Left colon (tissue), 2 donors: ENCODE measurements at regions not wholly inside any gene's neighbourhood (a gene's known extent, or its start where the extent isn't known, plus 50 kb on each side); places are given as distances from the start of the nearest gene placed in this dataset.

Experiments
- ATAC-seq: fragments of 200-7000 bp; cut with Tn5 transposase; one replicate; pipeline ENCODE4 v1.9.1; 2020; ENCODE audit warnings: mild to moderate bottlenecking, moderate library complexity
- DNase-seq, 2 donors: peaks; one replicate each; pipeline ENCODE4 v3.0.0-alpha.2; 2020
- intact Hi-C, 2 donors: fragments of 100-400 bp; cut with DNase I in 1 of 2; cut with micrococcal nuclease in 1 of 2; formaldehyde crosslinking; loops; one replicate each; pipeline versions ENCODE4 v1.11.2 to v1.14.0; 2022; cut with DNase I, micrococcal nuclease
- donor health status: DM: no; HTN: no; CAD: no.
- donor health status: DM: yes; HTN: yes; CAD: no.

DNA sequence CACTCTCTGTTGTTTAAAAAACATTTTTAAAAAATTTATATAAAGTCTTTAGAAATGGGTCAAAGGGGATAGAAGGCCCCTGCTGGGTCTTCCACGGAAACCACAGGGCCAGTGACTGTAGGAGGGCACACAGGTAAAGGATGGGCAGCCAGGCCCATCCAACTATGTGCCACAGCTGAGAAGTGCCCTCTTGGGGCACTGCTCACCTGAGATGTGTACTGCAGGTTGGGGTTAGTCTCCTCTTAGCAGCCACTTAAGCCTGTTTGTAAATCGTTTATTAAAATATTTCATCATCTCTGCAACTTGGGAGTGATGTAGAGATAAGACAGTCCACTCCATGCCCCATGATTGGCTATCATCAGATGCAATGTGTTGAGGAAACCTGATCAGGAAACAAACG lies 222.4 kb downstream of the DIRAS2 start:
- DNase-seq = no peak
- ATAC-seq = no peak
- intact Hi-C loops = no loop called here

DNA sequence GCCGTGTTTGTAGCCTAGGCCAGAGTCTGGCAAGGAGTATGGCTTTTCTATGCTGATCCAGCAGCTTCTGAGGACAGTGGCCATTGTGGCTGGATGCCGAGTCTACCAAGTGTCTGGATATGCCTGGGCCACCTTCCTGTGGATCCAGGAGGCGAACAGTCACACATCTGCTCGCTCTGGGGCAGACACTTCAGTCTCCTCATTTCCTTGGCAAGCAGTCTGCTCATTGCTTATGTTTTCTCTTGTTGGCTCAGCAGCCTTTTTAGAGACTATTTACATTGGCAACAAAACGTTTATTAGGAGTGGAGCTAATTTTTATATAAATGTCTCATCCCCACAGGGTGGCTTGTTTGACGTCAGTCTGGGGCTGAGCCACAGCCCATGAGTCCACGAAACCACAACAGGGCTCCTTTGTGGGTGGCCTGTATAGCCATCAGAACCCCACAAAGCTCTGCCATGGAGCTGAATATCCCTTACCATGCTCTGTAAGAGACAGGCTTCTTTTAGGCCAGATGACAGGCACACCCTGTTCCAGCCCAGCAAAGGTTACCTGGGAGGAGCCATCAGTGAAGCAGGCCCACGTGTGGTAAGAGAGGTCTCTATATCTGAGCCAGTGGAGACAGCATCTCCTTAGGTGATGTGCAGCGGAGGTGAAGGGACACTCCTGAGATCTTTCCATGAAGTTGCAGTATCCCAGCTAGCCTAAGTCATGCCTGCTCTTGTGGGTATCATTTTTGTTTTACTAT lies 221.7 kb downstream of the DIRAS2 start:
- intact Hi-C loops = no loop called here
- no peak for DNase-seq
- ATAC-seq = no peak

DNA sequence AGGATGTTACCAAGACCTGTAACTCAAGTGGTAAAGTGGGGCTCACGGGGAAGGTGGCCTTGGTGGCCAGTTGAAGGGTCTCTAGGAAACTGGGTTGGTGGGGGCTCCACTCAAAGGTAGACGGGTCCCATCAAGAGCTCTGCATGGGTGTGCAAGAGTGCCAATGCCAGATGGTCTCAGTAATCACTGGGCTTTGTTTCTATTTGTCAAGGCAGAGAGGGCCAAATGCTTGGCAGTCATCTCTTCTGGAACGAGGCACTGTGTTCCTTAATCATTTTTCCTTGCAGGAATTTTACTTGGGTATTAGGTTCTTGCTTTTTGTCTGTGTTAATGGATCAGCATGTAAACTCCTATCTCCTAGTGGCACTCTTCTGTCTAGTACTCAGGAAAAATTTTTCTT lies 220.8 kb downstream of the DIRAS2 start:
- ATAC-seq (no peak), DNase-seq (no peak)
- intact Hi-C loops = no loop called here

DNA sequence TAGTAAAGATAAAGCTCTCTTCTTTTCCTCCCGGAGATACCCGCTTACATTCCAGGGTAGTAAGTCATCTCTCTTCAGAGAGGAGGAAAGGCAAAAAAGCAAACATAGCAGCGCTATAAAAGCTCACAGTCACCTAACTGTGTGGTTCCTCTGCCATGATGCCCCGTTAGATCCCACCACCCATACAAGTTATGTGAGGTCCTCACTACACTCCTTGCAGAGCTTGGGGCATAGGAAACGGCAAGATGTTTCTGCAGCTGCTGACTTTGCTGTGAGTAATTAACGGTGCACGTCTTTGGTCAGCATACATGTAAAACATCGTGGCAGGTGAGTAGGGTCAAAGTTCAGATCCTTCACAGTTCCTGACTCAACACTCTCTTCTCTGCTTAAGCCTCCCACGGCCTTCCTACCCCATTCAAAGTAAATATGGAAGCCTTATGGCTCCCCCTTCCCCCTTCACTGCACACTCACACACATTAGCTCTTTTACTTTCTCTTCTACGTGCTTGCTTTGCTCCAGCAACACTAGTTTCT lies 218.9 kb downstream of the DIRAS2 start:
- intact Hi-C loops = no loop called here
- peak; percentile 25 for ATAC-seq

DNA sequence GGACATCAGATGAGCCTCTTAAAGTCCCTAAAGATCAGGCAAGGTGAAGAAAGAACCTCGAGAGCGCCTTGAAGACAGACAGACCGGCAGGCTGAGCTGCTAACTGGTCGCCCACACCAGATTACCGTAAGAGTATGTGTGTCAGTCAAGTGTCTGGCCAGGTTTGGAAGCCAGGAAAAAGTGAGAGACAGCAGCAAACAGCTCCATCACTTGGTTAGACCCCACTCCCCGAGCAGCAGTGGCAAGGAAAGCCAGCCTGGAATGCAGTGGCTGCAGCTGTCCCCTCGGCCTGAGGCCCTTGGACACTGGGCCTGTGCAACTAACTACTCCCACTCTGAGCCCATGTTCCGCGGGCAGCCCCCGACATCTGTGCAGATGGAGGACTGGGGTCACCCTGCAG lies 214.1 kb downstream of the DIRAS2 start:
- no peak for ATAC-seq
- intact Hi-C loops = no loop called here
- DNase-seq = no peak

More for the DNA sequence above, 218.9 kb downstream of the DIRAS2 start:
- no peak for DNase-seq

DNA sequence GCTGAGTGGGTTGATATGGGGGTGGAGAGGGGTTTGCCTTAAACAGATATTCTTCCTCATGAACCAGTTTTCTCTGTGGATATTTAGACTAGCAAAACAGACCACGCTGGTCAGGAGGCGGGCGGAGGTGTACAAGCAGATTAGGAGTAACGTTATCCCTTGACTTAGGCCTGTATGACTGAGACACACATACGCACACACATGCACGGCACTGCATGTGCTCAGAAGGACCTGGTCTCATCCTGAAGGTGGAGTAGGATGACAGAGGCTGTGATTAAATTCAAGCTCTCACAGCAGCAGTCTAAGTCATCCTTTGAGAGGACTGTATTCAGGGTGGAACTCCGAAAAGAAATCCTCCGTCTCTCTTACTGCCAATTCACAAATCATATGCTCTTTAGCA lies 209.7 kb downstream of the DIRAS2 start:
- no peak for DNase-seq
- no peak for ATAC-seq
- intact Hi-C loops = no loop called here

DNA sequence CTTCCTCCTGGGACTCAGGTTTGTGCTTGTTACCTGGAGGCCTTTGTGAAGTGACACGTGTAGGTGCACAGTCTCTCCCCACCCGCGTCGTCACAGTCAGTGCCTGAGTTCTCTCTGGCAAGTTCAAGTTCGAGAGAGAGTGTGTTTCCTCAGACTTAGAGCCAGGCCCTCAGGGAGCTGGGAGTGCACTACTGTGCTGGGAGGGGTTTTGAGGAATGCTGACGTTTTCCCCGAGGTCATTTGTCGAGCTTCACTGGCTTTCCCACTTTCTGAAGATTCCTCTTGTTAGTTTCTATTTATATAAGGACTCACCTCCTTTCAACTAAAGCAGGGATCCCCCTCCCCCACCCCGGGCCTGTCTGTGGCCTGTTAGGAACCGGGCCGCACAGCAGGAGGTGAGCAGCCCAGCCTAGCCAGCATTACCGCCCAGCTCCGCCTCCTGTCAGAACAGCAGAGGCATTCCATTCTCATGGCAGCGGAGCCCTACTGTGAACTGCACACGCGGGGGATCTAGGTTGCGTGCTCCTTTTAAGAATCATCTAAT lies 209.2 kb downstream of the DIRAS2 start:
- peak in 1 of 2 donors; percentile 11 for DNase-seq
- peak; percentile 61 for ATAC-seq
- intact Hi-C loops = no loop called here

DNA sequence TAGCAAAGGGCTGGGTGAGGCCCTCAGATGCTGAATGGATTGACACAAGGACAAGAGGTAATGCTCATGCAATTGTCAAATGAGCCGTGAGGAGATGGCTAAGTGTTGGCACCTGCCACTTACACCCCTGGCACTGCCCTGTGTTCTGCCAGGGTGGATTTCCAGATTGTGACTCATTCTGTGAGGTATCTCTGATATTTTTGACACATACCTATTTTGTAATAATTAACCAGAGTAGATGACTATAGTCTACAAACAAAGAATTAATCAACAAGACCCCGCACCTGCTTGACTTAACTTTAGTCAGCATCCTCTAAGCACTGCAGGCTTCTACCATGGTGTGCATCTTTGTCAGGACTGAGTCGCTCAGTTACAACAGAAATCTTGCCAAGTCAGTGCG lies 200.8 kb downstream of the DIRAS2 start:
- no peak for DNase-seq
- intact Hi-C loops = no loop called here
- no peak for ATAC-seq

DNA sequence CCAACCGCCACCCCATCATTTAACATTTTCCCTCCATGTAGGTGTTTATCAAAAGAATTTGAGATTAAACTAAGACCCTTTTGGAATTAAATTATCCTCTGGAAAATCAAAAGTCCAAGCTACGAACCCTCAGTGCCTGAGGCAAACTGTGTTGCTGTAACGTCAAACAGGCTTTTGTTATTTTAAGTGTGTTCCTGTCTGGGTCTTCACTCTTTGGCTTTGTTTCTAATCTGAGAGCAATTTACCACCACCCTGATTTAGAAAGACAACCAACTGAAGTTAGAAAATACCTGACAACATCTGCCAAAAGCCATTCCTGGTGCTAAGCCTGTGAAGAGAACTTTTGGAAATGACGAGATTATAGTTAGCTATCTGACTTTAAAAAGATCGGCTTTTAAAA lies 199.9 kb downstream of the DIRAS2 start:
- no peak for ATAC-seq
- intact Hi-C loops = no loop called here
- DNase-seq = no peak

DNA sequence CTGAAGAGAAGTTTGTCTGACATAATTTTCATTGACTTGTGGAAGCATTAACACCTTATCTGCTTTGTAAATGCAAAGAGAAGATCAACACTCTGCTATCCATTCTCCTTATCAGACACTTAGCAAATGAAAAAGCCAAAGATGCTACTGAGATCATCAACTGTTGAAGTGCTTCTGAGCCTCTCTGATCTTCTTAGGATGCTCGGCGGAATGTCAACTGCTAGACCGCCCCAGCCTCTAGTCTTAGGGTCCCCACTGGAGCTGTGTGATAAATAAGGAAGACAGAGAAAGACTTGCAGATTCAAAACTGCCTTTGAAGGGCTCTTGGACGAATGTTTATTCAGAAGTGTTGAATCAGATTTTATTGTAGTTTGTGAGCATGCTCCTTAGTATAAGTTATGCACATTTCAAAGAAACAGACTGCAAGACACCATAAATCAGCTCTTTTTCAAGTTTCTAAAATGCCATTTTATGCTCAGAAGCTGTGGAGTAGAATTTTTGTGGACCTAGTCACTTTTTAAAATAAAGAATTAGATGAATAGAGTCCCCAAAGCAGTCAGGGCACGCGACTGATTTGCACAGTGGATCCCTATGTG lies 197.9 kb downstream of the DIRAS2 start:
- no peak for DNase-seq
- ATAC-seq = no peak
- intact Hi-C loops = no loop called here

DNA sequence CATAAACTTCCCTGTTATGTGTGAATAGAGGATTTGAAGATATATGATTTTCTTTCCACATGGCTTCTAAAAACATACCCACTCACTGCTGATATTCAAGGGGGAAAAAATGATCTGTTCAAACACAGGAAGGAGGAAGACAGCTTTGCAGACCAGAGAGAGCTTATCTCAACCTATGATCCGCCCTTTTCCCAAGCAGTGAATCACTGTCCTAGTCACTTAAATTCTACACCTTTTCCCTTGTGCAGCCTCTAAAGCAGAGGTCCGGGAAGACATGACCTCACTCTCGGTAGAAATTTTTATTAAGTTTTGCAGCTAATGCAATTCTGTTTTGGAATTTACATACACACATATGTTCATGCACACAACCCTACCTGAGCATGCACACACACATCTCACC lies 197.2 kb downstream of the DIRAS2 start:
- no peak for ATAC-seq
- intact Hi-C loops = no loop called here
- no peak for DNase-seq

DNA sequence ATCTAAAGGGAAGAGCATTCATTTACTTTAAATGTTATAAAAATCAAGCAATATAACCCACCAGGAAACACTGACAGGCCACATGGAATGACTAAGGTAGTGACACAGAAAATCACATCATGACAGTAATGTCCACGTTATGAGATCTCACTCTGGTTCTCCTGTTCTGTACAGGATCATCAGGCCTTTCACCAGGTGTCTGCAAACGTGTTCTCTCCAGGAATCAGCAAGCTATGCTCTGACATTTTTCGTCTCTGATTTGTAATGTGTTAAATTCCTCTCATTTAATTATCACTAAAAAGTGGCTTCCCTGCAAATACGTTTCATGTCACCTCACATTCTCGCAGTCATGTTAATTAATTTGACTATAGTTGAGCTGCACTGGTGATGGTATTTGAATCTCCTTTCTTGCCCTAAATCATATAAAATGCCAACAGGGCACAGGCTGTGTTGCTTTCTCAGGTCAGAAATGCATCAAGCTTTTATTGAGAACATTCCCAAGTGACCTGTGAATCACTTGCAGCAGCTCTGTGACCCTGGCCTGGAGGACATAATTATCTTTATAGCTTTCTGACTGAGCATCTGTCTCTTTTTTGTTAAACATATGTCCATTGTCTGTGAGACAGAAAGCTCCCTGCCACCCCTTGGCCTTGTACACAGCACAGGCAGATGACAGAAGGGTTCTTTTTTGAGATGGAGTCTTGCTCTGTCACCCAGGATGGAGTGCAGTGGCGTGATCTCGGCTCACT lies 196.2 kb downstream of the DIRAS2 start:
- intact Hi-C loops = no loop called here
- no peak for DNase-seq
- no peak for ATAC-seq

DNA sequence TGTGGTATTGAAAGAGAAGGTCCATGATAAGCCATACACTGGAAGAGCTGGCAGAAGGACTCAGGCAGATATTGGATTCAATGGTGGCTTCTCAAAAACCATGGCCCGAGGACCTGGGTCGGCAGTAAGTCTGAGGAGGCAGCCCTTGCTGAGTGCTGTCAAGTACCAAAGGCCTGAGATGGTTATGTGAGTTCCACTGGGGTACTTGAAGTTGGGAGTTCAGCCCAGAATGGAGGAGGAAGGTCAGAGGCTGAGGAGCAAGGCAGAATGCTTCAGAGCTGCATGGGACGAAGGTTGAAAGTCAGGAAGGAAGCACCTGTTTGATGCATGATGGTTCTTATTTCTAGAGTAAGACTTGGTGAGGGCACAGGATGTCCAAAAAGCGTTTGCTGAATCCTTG lies 194.9 kb downstream of the DIRAS2 start:
- intact Hi-C loops = no loop called here
- DNase-seq (no peak), ATAC-seq (no peak)

DNA sequence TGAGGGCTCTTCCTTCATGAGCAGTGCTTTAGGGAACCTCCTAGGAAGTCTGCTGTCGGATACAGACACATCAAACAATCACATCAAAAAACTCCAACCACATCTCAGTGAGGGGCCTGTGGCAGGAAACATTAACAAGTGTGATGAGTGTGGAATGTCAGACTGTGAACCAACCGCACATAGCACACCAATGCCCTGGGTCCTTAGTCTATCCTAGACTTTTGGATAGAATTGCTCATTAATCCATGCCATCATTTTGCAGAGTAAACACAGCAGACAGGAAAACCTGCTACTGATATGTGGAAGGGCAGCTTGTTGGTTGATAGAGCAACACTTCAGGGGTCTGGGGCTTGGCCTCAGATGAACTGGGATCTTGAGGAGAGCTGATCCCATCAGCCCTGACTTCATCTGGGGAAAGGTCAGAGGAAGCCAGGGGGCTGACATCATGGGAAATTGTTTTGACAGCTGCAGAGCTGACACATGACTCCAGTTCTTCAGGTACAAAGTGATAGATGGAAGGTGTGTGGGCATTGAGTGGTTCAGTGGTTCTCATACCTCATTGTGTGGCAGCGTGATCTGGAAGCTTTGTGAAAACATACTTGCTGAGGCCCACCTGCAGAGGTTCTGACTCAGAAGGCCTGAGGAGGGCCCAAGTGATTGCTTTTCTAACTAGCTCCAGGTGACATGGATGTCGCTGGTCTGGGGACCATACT lies 193.3 kb downstream of the DIRAS2 start:
- ATAC-seq (no peak), DNase-seq (no peak)
- intact Hi-C loops = no loop called here

DNA sequence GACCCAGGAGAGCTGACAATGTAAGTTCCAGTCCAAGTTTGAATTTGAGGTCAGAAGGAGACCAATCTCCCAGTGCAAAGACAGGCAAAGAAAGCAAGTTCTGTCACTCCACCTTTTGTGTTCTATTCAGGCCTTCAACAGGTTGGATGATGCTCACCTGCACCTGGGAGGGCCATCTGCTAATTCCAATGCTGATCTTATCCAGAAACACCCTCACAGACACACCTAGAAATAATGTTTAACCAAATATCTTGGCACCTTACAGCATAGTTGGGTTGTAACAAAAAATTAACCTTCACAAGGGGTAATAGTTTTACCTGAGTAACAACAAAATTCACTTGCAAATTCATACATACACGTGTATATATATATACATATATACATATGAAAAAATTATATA lies 190.8 kb downstream of the DIRAS2 start:
- peak; percentile 8 for ATAC-seq
- no peak for DNase-seq
- intact Hi-C loops = no loop called here

DNA sequence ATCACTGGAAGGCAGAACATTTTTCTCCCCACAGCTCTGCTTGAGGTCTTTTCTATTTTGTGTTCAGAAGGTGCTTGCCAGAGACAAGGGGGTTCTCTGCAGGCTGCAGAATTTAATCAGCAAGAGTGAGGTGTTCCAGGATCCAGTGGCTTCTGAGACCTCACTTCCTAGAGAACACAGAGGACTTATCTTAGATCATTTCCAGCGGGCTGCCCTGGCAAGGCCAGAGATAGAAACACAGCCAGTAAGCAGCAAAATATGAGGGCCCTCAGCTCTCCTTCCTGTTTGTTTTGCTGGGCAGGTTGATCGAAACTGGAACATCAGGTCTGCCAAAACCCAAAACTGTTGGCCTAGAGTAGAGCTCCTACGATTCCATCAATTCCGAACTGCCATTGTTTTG lies 187.3 kb downstream of the DIRAS2 start:
- ATAC-seq (no peak), DNase-seq (no peak)
- intact Hi-C loops = no loop called here

DNA sequence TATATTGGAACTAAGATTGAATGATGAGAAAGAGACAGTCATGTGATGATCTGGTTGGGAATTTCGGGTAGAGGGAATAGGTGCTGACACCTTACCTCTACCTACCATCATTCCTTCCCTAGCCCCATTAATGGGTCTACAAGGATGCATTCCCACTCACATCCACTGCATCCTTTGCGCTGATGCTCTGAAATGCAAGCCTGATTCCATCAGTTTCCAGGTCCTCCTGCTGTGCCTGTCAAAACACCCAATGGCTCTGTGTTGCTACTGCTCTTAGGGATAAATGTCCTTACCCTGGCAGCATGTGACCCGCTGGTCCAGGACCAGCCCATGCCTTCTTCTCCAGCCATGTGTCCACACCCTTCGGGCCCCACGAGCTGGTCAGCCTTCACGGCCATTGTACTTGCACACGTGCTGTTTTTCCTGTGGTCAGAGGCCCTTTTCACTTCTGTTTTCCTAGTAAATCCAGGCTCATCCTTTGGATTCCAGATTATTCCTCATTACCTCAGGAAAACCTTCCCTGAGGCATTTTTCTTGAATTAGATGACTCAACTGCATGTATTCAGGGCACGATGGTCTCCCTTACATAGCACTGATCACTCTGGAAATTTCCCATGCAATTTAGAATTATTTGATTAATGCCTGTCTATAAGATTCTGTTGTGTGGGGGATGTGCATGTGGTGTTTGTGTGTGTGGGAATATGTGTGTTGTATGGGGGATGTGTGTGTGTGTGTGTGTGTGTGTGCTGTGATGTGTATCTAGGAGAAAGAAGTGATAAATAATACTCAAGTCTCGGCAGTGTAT lies 185.0 kb downstream of the DIRAS2 start:
- no peak for ATAC-seq
- intact Hi-C loops = no loop called here
- no peak for DNase-seq

DNA sequence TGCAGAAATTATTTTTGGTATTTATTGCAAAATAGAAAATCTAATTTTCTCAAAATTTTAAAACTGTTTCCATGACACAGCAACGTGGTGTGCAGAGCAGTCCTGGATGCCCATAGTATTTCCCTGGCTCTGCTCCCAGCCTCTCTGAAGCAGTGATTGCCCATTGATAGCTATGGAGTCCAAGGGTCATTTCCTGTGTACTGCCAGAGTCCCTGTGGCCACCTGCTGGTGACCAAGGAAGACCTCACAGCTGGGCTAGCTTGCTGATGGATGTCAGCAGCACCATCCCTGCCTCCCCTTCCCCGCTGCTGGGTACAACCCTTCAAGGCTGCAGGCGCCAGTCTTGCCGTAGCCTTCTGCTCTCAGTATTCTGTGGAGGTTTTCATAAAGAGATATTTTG lies 184.1 kb downstream of the DIRAS2 start:
- ATAC-seq (peak; percentile 99), DNase-seq (peak; percentile 65 to 73)
- intact Hi-C loops = no loop called here
